Caco-2 (cell line): ENCODE measurements at regions not wholly inside any gene's neighbourhood (a gene's known extent, or its start where the extent isn't known, plus 50 kb on each side); places are given as distances from the start of the nearest gene placed in this dataset.

Experiments used
- BruUV-seq: library from RNA; stranded (reverse); fragments of 400-500 nt; replicated peaks from 2 replicates; lab custom pipeline; 2021; lab: Mats Ljungman, UMichigan
- CTCF ChIA-PET: fragments of 300-600 bp; sonication (Branson Sonifier 250); formaldehyde crosslinking; loops from one replicate; lab custom pipeline; 2022; ENCODE audit warnings: antibody characterized with exemption; lab: Charles Lee
- POLR2A ChIA-PET: fragments of 300-600 bp; sonication (Branson Sonifier 250); formaldehyde crosslinking; loops from one replicate; lab custom pipeline; 2022; ENCODE audit warnings: antibody characterized with exemption; lab: Charles Lee
- DNase-seq, 2 experiments: peaks; one replicate each; pipeline versions ENCODE4 v3.0.0 to v3.0.0-alpha.2; 2020 to 2022
- H3K27me3 ChIP-seq: replicated peaks from 2 replicates; pipeline ENCODE4 v1.6.0; 2011; ENCODE audit warnings: low read length; ENCODE audit not compliant: control insufficient read depth, insufficient read depth
- H3K36me3 ChIP-seq: 2 replicates; pipeline ENCODE4 v1.5.1; 2011; ENCODE audit warnings: low read length; ENCODE audit not compliant: control insufficient read depth, insufficient read depth
- H3K4me1 ChIP-seq: fragments of 250-450 bp; sonication (Bioruptor Pico); 2 replicates; pipeline ENCODE4 v1.5.1; 2020; ENCODE audit warnings: mild to moderate bottlenecking
- H3K4me3 ChIP-seq: 2 replicates; pipeline ENCODE4 v1.5.1; 2011; ENCODE audit warnings: low read depth, mild to moderate bottlenecking, control low read depth, low read length
- H3K9me3 ChIP-seq: fragments of 250-450 bp; sonication (Bioruptor Pico); 2 replicates; pipeline ENCODE4 v1.5.1; 2020; ENCODE audit warnings: mild to moderate bottlenecking, moderate library complexity
- H3K27ac Mint-ChIP-seq: one replicate; pipeline ENCODE4 v1.8.0; 2022; ENCODE audit warnings: mixed read lengths; ENCODE audit not compliant: unreplicated experiment
- H3K27me3 Mint-ChIP-seq: one replicate; pipeline ENCODE4 v1.8.0; 2022; ENCODE audit warnings: mixed read lengths; ENCODE audit not compliant: insufficient read depth, unreplicated experiment
- H3K36me3 Mint-ChIP-seq: one replicate; pipeline ENCODE4 v1.8.0; 2022; ENCODE audit warnings: mild to moderate bottlenecking, mixed read lengths; ENCODE audit not compliant: insufficient read depth, unreplicated experiment
- H3K4me1 Mint-ChIP-seq: one replicate; pipeline ENCODE4 v1.8.0; 2022; ENCODE audit warnings: low read depth, mixed read lengths; ENCODE audit not compliant: unreplicated experiment
- H3K4me3 Mint-ChIP-seq: one replicate; pipeline ENCODE4 v1.8.0; 2022; ENCODE audit warnings: mild to moderate bottlenecking, moderate library complexity, mixed read lengths; ENCODE audit not compliant: unreplicated experiment
- H3K9me3 Mint-ChIP-seq: one replicate; pipeline ENCODE4 v1.8.0; 2022; ENCODE audit warnings: mixed read lengths; ENCODE audit not compliant: unreplicated experiment
- CTCF ChIP-seq, 2 experiments: fragments of 200-600 bp in 1 of 2; IDR thresholded peaks; 1 replicate in 1 of 2; 2 replicates in 1 of 2; pipeline versions ENCODE4 v1.5.1 to v1.8.0; 2011 to 2022; ENCODE audit warnings: antibody characterized with exemption in 1 of 2, control low read depth in 1 of 2, inconsistent platforms in 1 of 2, low read depth in 1 of 2, low read length in 1 of 2, mild to moderate bottlenecking in 1 of 2, moderate library complexity in 1 of 2; ENCODE audit not compliant: insufficient read depth in 1 of 2, severe bottlenecking in 1 of 2, unreplicated experiment in 1 of 2
- intact Hi-C: fragments of 100-400 bp; cut with micrococcal nuclease; formaldehyde crosslinking; loops from one replicate; pipeline ENCODE4 v1.10.0; 2022; ENCODE audit not compliant: unreplicated experiment

DNA sequence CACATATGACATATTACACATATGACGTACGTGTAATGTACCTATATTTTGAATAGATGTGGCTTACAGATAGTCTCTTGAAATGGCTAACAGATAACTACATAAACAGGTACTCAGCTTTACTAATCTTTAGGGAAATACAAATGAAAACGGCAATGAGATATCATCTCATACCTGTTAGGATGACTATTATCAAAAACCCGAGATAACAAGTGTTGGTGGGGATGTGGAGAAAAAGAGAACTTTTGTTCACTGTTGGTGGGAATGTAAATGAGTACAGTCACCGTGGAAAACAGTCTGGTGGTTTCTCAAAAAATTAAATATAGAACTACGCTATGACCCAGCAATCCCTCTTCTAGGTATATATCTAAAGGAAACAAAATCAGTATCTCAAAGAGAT lies 247.6 kb downstream of the ETS1 start:
- H3K36me3 Mint-ChIP-seq = no peaks in the 10 kb centered on the region
- no peak for TF ChIP-seq CTCF (IDR thresholded peaks at IDR 0.05; ENCODE audit: insufficient read depth in 1 of 2, low read depth in 1 of 2, low read length in 1 of 2, severe bottlenecking in 1 of 2, unreplicated experiment in 1 of 2)
- no peak for DNase-seq
- POLR2A ChIA-PET = no interaction called here
- no peak overlapping the region for H3K4me3 ChIP-seq
- CTCF ChIA-PET = no interaction called here
- H3K36me3 ChIP-seq = no peaks in the 10 kb centered on the region
- no TSS peak for BruUV-seq
- intact Hi-C loops = no loop called here
- H3K4me1 Mint-ChIP-seq = peaks cover 7% of the 10 kb centered on the region
- no peak overlapping the region for H3K4me3 Mint-ChIP-seq
- no peaks in the 10 kb centered on the region for H3K4me1 ChIP-seq
- peaks cover 6% of the 10 kb centered on the region for H3K27me3 Mint-ChIP-seq
- H3K9me3 ChIP-seq = no peaks in the 10 kb centered on the region
- no peak overlapping the region for H3K27ac Mint-ChIP-seq
- H3K27me3 ChIP-seq = no peaks in the 10 kb centered on the region
- H3K9me3 Mint-ChIP-seq = no peaks in the 10 kb centered on the region

- Mint-ChIP-seq H3K27me3 (peaks cover 2% of the 10 kb centered on the region), H3K36me3 (no peaks in the 10 kb centered on the region), H3K9me3 (no peaks in the 10 kb centered on the region), H3K4me3 (no peak overlapping the region), H3K4me1 (peaks cover 7% of the 10 kb centered on the region), H3K27ac (no peak overlapping the region)
- H3K4me3 ChIP-seq = no peak overlapping the region
- H3K4me1 ChIP-seq = no peaks in the 10 kb centered on the region
- TF ChIP-seq CTCF (IDR thresholded peaks at IDR 0.05; ENCODE audit: insufficient read depth in 1 of 2, low read depth in 1 of 2, low read length in 1 of 2, severe bottlenecking in 1 of 2, unreplicated experiment in 1 of 2) = no peak
- ChIA-PET CTCF (no interaction called here), POLR2A (no interaction called here)
- intact Hi-C loops = no loop called here
- no peak for DNase-seq
- H3K27me3 ChIP-seq = no peaks in the 10 kb centered on the region
- no peaks in the 10 kb centered on the region for H3K36me3 ChIP-seq
- no peaks in the 10 kb centered on the region for H3K9me3 ChIP-seq
- no TSS peak for BruUV-seq
These were observed 248.5 kb downstream of the ETS1 start for GRCh38 chr11:128338811-128339210.

GRCh38 chr11:128336203-128336602 lies 251.2 kb downstream of the ETS1 start:
- BruUV-seq = no TSS peak
- Histone ChIP-seq H3K36me3 (no peaks in the 10 kb centered on the region), H3K4me3 (no peak overlapping the region), H3K9me3 (peaks cover 3% of the 10 kb centered on the region; the same call in 1 of the 2 replicates), H3K27me3 (no peaks in the 10 kb centered on the region), H3K4me1 (no peaks in the 10 kb centered on the region)
- Mint-ChIP-seq H3K27me3 (peaks cover 5% of the 10 kb centered on the region), H3K4me3 (no peak overlapping the region), H3K4me1 (peaks cover 7% of the 10 kb centered on the region), H3K36me3 (no peaks in the 10 kb centered on the region), H3K9me3 (no peaks in the 10 kb centered on the region), H3K27ac (no peak overlapping the region)
- intact Hi-C loops = no loop called here
- CTCF ChIA-PET = no interaction called here
- POLR2A ChIA-PET = no interaction called here
- peak in 1 of 2 experiments; percentile 69 for DNase-seq
- no peak for TF ChIP-seq CTCF (IDR thresholded peaks at IDR 0.05; ENCODE audit: insufficient read depth in 1 of 2, low read depth in 1 of 2, low read length in 1 of 2, severe bottlenecking in 1 of 2, unreplicated experiment in 1 of 2)
